ENCODE measurements at regions not wholly inside any gene's neighbourhood (a gene's known extent, or its start where the extent isn't known, plus 50 kb on each side); places are given as distances from the start of the nearest gene placed in this dataset.
"Not testable (repeated sequence)": the region's sequence is repeated elsewhere in the genome, so short reads cannot be mapped to it uniquely, and the experiment has no call there.

DNA sequence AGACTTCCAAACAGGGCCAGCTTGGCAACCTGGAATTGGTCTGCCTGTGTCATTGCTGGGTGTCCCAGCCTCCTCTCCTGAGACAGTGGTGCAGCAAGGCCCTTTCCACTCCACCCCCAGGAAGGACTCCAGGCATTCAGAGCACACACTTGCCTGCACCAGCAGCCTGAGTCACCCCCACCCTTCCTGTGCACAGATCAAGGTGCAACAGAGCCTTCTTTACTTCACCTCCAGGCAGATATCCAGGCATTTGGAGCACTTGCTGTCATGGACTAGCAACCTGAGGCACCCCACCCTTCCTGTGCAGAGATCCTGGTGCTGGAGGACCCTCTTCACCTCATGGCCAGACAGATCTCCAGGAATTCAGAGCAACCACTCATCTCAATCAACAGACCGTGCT is 135.8 kb downstream of the GASK1B start:
- TF ChIP-seq, protein P1, sequence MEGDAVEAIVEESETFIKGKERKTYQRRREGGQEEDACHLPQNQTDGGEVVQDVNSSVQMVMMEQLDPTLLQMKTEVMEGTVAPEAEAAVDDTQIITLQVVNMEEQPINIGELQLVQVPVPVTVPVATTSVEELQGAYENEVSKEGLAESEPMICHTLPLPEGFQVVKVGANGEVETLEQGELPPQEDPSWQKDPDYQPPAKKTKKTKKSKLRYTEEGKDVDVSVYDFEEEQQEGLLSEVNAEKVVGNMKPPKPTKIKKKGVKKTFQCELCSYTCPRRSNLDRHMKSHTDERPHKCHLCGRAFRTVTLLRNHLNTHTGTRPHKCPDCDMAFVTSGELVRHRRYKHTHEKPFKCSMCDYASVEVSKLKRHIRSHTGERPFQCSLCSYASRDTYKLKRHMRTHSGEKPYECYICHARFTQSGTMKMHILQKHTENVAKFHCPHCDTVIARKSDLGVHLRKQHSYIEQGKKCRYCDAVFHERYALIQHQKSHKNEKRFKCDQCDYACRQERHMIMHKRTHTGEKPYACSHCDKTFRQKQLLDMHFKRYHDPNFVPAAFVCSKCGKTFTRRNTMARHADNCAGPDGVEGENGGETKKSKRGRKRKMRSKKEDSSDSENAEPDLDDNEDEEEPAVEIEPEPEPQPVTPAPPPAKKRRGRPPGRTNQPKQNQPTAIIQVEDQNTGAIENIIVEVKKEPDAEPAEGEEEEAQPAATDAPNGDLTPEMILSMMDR (conservative IDR thresholded peaks at IDR 0.05; ENCODE audit: low read depth, low read length): no peak
- Histone ChIP-seq H3K36me3 (ENCODE audit: insufficient read depth) (no peaks in the 10 kb centered on the region), H3K9ac (no peak overlapping the region), H3K27ac (0 out of 2 replicates have a peak overlapping the region, but pooled peaks have one; percentile 12), H3K4me1 (ENCODE audit: low read depth, poor library complexity, severe bottlenecking) (peaks cover 25% of the 10 kb centered on the region), H3K4me2 (peak overlapping the region; percentile 8; the same call in 1 of the 2 replicates), H4K20me1 (ENCODE audit: insufficient read depth) (no peaks in the 10 kb centered on the region), H3K79me2 (ENCODE audit: insufficient read depth, low read depth) (no peaks in the 10 kb centered on the region), H3K27me3 (ENCODE audit: insufficient read depth, low read depth) (no peaks in the 10 kb centered on the region), H3K4me3 (IDR thresholded peaks at IDR 0.05; ENCODE audit: insufficient read depth, low read depth, low read length) (no peak overlapping the region), H2AFZ (ENCODE audit: low read depth) (peak overlapping the region; percentile 22; the same call in 1 of the 2 replicates)

DNA sequence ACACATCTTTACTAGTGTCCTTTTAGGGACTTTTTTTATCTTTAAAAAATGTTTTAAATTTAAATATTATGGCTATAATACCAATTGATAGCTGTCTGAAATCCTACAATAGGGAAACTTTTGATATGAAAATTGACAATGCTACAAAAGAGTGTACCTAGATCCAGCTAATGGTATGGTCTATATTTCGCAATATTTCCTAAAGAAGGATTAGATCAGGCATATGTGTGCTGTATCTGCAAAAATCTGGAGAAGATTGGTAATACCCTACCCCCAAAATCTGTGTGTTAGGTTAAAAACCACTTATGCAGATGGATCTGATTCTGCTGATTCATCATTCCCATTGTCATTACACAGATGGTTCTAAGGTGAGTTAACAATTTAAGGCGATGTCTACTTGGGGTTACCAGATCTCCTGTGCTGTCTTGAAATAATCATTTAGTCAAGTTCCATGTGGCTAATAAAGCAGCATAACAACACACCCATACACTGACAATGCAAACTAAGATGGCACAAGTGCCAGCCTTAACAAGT is 137.1 kb downstream of the GASK1B start:
- no peak overlapping the region for H3K9ac ChIP-seq
- H2AFZ ChIP-seq (ENCODE audit: low read depth): no peak overlapping the region
- H4K20me1 ChIP-seq (ENCODE audit: insufficient read depth): no peaks in the 10 kb centered on the region
- H3K4me2 ChIP-seq: peak overlapping the region; percentile 8
- peaks cover 25% of the 10 kb centered on the region for H3K4me1 ChIP-seq (ENCODE audit: low read depth, poor library complexity, severe bottlenecking)
- peak overlapping the region; percentile 12 for H3K27ac ChIP-seq
- H3K27me3 ChIP-seq (ENCODE audit: insufficient read depth, low read depth): no peaks in the 10 kb centered on the region
- no peaks in the 10 kb centered on the region for H3K79me2 ChIP-seq (ENCODE audit: insufficient read depth, low read depth)
- no peak overlapping the region for H3K4me3 ChIP-seq (IDR thresholded peaks at IDR 0.05; ENCODE audit: insufficient read depth, low read depth, low read length)
- TF ChIP-seq, protein P1 (conservative IDR thresholded peaks at IDR 0.05; ENCODE audit: low read depth, low read length): no peak
- no peaks in the 10 kb centered on the region for H3K36me3 ChIP-seq (ENCODE audit: insufficient read depth)

DNA sequence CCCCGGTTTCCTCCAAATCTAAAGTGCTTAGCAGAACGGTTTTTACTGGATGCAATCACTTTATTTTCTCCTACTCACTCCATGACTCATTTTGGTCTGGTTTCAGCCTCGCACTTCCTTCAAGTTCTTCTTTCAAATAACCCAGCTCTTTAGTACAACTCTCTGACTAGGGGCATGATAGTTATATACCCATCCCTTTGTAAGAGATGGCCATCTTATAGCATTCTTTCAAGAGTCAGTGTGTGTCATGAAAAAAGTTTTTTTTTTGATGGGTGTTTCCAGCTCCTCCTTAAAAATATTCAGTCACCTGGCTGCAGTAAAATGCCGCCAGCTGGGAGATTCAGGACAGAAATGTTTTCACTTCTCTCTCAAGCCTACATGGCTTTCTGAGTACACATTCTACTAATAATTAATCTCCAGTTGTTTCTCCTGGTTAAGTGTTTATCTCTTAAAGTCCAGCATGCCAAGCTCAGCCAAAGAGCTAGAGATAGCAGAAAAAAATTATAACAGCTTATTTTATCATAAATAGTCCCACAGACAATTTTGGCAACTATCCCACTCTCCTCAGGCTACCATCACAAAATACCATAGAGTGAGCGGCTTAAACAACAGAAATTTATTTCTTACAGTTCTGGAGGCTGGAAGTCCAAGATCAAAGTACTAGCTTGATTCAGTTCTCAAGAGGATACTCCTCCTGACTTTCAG is 139.3 kb downstream of the GASK1B start:
- TF ChIP-seq, protein P1 (conservative IDR thresholded peaks at IDR 0.05; ENCODE audit: low read depth, low read length): no peak
- Histone ChIP-seq H3K4me1 (ENCODE audit: low read depth, poor library complexity, severe bottlenecking) (peaks cover 25% of the 10 kb centered on the region), H3K4me2 (no peak overlapping the region), H3K27ac (no peak overlapping the region), H3K9ac (no peak overlapping the region), H4K20me1 (ENCODE audit: insufficient read depth) (no peaks in the 10 kb centered on the region), H3K27me3 (ENCODE audit: insufficient read depth, low read depth) (no peaks in the 10 kb centered on the region), H3K36me3 (ENCODE audit: insufficient read depth) (no peaks in the 10 kb centered on the region), H3K4me3 (IDR thresholded peaks at IDR 0.05; ENCODE audit: insufficient read depth, low read depth, low read length) (no peak overlapping the region), H3K79me2 (ENCODE audit: insufficient read depth, low read depth) (no peaks in the 10 kb centered on the region), H2AFZ (ENCODE audit: low read depth) (no peak overlapping the region)

DNA sequence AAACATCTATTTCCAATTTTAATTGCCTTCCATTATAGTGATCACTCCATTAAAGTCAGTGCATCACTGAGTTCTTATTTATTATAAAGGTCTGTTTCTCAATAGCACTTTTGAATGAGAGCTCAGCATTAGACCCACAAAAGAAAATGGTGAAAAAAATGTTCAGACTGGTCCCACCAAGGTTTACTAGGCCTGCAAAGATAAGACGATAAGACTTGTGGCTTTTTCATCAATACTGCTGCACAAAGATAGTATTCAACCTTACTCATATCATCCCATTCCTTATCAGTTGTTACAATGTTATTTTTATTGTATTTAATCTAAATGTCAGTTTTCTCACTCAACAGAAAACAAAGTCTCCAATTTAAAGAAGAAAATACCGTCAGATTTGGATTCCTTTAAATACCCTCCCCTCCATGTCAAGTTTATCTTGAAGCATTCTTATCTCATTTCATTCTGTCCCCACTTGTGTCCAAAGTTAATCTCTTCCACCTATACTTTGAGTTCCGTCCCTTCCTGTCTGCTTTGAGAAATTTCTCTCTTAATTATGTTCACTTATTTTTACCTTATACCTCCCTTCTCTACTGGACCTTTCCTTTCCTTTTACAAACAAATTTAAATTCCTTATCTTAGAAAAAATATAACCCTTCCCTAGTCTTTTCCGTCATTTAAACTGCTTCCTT is 140.0 kb downstream of the GASK1B start:
- peaks cover 25% of the 10 kb centered on the region for H3K4me1 ChIP-seq (ENCODE audit: low read depth, poor library complexity, severe bottlenecking)
- H3K4me3 ChIP-seq (IDR thresholded peaks at IDR 0.05; ENCODE audit: insufficient read depth, low read depth, low read length): no peak overlapping the region
- no peak overlapping the region for H2AFZ ChIP-seq (ENCODE audit: low read depth)
- H4K20me1 ChIP-seq (ENCODE audit: insufficient read depth): no peaks in the 10 kb centered on the region
- H3K36me3 ChIP-seq (ENCODE audit: insufficient read depth): no peaks in the 10 kb centered on the region
- no peak overlapping the region for H3K4me2 ChIP-seq
- no peaks in the 10 kb centered on the region for H3K27me3 ChIP-seq (ENCODE audit: insufficient read depth, low read depth)
- no peaks in the 10 kb centered on the region for H3K79me2 ChIP-seq (ENCODE audit: insufficient read depth, low read depth)
- TF ChIP-seq, protein P1 (conservative IDR thresholded peaks at IDR 0.05; ENCODE audit: low read depth, low read length): no peak
- H3K27ac ChIP-seq: no peak overlapping the region
- H3K9ac ChIP-seq: no peak overlapping the region

DNA sequence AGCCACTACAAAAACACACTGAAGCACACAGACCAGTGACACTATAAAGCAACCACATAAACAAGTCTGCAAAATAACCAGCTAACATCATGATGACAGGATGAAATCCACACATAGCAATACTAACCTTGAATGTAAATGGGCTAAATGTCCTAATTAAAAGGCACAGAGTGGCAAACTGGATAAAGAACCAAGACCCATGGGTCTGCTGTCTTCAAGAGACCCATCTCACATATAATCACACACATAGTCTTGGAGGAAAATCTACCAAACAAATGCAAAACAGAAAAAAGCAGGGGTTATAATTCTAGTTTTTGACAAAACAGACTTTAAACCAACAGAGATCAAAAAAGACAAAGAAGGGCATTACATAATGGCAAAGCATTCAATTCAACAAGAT is 144.4 kb downstream of the GASK1B start:
- not testable (repeated sequence) for H3K4me1 ChIP-seq (ENCODE audit: low read depth, poor library complexity, severe bottlenecking); H3K4me2 ChIP-seq; H3K4me3 ChIP-seq (IDR thresholded peaks at IDR 0.05; ENCODE audit: insufficient read depth, low read depth, low read length); H4K20me1 ChIP-seq (ENCODE audit: insufficient read depth); H3K36me3 ChIP-seq (ENCODE audit: insufficient read depth); H2AFZ ChIP-seq (ENCODE audit: low read depth); H3K79me2 ChIP-seq (ENCODE audit: insufficient read depth, low read depth); H3K27ac ChIP-seq; H3K9ac ChIP-seq; H3K27me3 ChIP-seq (ENCODE audit: insufficient read depth, low read depth)
